ENCODE measurements at regions not wholly inside any gene's neighbourhood (a gene's known extent, or its start where the extent isn't known, plus 50 kb on each side); places are given as distances from the start of the nearest gene placed in this dataset.
A peak's percentile ranks its signal among the peaks of the same experiment; 100 is the strongest.

- Mint-ChIP-seq H3K4me1 (no peaks in the 10 kb centered on the region), H3K36me3 (ENCODE audit: low read depth) (no peaks in the 10 kb centered on the region), H3K9me3 (no peaks in the 10 kb centered on the region), H3K4me3 (no peak overlapping the region), H3K27me3 (ENCODE audit: low read depth) (peaks cover 19% of the 10 kb centered on the region), H3K27ac (no peak overlapping the region)
- no peak for TF ChIP-seq CTCF (IDR thresholded peaks at IDR 0.05; ENCODE audit: unreplicated experiment in 3 of 3)
Measured at GRCh38 chr1:29829448-29830344, 593.4 kb downstream of the PTPRU start.

GRCh38 chr1:29828526-29829447, 592.5 kb downstream of the PTPRU start:
- Mint-ChIP-seq H3K36me3 (ENCODE audit: low read depth) (no peaks in the 10 kb centered on the region), H3K9me3 (no peaks in the 10 kb centered on the region), H3K4me1 (no peaks in the 10 kb centered on the region), H3K27ac (no peak overlapping the region), H3K4me3 (no peak overlapping the region), H3K27me3 (ENCODE audit: low read depth) (peaks cover 23% of the 10 kb centered on the region)
- no peak for TF ChIP-seq CTCF (IDR thresholded peaks at IDR 0.05; ENCODE audit: unreplicated experiment in 3 of 3)

- Mint-ChIP-seq H3K9me3 (no peaks in the 10 kb centered on the region), H3K27ac (no peak overlapping the region), H3K36me3 (ENCODE audit: low read depth) (no peaks in the 10 kb centered on the region), H3K4me1 (no peaks in the 10 kb centered on the region), H3K27me3 (ENCODE audit: low read depth) (peaks cover 28% of the 10 kb centered on the region), H3K4me3 (no peak overlapping the region)
- no peak for TF ChIP-seq CTCF (IDR thresholded peaks at IDR 0.05; ENCODE audit: unreplicated experiment in 3 of 3)
Measured at GRCh38 chr1:29827801-29828525, 591.6 kb downstream of the PTPRU start.

- Mint-ChIP-seq H3K4me1 (no peaks in the 10 kb centered on the region), H3K4me3 (no peak overlapping the region), H3K27me3 (ENCODE audit: low read depth) (peaks cover 24% of the 10 kb centered on the region), H3K27ac (peak overlapping the region in 1 of 3 experiments; percentile 62), H3K9me3 (no peaks in the 10 kb centered on the region), H3K36me3 (ENCODE audit: low read depth) (no peaks in the 10 kb centered on the region)
- no peak for TF ChIP-seq CTCF (IDR thresholded peaks at IDR 0.05; ENCODE audit: unreplicated experiment in 3 of 3)
Measured at GRCh38 chr1:29827237-29827750, 591.0 kb downstream of the PTPRU start.

- Mint-ChIP-seq H3K27ac (no peak overlapping the region), H3K4me3 (no peak overlapping the region), H3K27me3 (ENCODE audit: low read depth) (peaks cover 24% of the 10 kb centered on the region), H3K4me1 (no peaks in the 10 kb centered on the region), H3K36me3 (ENCODE audit: low read depth) (no peaks in the 10 kb centered on the region), H3K9me3 (no peaks in the 10 kb centered on the region)
- TF ChIP-seq CTCF (IDR thresholded peaks at IDR 0.05; ENCODE audit: unreplicated experiment in 3 of 3) = no peak
Measured at GRCh38 chr1:29826646-29827045, 590.3 kb downstream of the PTPRU start.
